BJ (cell line): ENCODE measurements at regions not wholly inside any gene's neighbourhood (a gene's known extent, or its start where the extent isn't known, plus 50 kb on each side); places are given as distances from the start of the nearest gene placed in this dataset.

Source experiments
- CTCF ChIA-PET: fragments of 350-600 bp; formaldehyde crosslinking; extraction: SDS; loops from one replicate; lab custom pipeline; 2021; ENCODE audit warnings: antibody characterized with exemption, inconsistent platforms; lab: Yijun Ruan, JAX
- POLR2A ChIA-PET: fragments of 300-600 bp; sonication (Branson Sonifier 250); formaldehyde crosslinking; extraction: SDS; loops from one replicate; lab custom pipeline; 2021; ENCODE audit warnings: antibody characterized with exemption; lab: Charles Lee
- DNase-seq: peaks from one replicate; pipeline ENCODE4 v3.0.0-alpha.2; 2011; ENCODE audit warnings: low read depth
- H3K27me3 ChIP-seq: 2 replicates; pipeline ENCODE4 v1.6.0; 2011; ENCODE audit warnings: low read length; ENCODE audit not compliant: control insufficient read depth, insufficient read depth
- H3K36me3 ChIP-seq: 2 replicates; pipeline ENCODE4 v1.5.1; 2011; ENCODE audit warnings: low read length; ENCODE audit not compliant: control insufficient read depth, insufficient read depth
- H3K4me3 ChIP-seq: 2 replicates; pipeline ENCODE4 v1.5.1; 2011; ENCODE audit warnings: low read depth, mild to moderate bottlenecking, control low read depth, low read length
- TF ChIP-seq, protein P1 (sequence below): IDR thresholded peaks from 2 replicates; pipeline ENCODE4 v1.5.1; 2011; ENCODE audit warnings: low read depth, mild to moderate bottlenecking, control low read depth, inconsistent platforms, low read length, moderate library complexity; ENCODE audit not compliant: insufficient read depth

DNA sequence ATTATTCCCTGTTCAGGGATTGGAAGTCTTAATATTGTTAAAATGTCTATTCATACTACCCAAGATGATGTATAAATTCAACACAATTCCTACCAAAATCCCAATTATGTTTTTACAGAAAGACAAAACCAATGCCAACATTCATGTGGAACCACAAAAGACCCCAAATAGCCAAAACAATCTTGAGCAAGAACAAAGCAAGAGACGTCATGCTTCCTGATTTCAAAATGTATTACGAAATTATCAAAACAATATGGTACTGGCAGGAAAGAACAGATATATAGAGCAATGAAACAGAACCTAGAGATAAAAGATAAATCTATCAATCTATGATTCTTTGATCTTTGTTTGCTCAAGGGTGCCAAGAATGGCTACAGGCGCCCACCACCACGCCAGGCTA lies 237.9 kb downstream of the TAF11L14 start:
- POLR2A ChIA-PET, result no interaction called here

DNA sequence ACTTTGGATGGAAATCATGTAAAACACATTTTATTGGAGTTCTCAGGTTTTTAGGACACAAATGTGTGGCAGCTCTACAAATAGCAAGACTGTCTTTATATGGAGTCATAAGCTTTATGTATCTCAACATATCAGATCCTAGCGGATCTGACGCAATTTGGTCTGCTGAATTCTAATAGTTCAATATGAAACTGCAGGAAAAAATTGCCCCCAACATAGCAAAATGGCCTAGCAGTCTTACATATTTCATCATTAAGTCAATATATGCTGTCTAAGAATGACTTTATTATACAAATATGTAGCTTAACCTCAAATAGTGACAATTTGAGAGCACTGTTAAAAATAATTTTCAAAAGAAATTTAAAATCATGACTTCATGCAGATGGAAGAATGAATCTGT lies 244.3 kb downstream of the TAF11L14 start:
- Histone ChIP-seq H3K36me3 (no peaks in the 10 kb centered on the region), H3K4me3 (no peak overlapping the region), H3K27me3 (no peaks in the 10 kb centered on the region)
- ChIA-PET CTCF (interaction anchor here (0.5 kb wide), 1 partner anchor 170 kb away, joined by 3 read pairs; no protein-coding TSS in a partner anchor), POLR2A (no interaction called here)
- no peak for DNase-seq
- TF ChIP-seq, protein P1, sequence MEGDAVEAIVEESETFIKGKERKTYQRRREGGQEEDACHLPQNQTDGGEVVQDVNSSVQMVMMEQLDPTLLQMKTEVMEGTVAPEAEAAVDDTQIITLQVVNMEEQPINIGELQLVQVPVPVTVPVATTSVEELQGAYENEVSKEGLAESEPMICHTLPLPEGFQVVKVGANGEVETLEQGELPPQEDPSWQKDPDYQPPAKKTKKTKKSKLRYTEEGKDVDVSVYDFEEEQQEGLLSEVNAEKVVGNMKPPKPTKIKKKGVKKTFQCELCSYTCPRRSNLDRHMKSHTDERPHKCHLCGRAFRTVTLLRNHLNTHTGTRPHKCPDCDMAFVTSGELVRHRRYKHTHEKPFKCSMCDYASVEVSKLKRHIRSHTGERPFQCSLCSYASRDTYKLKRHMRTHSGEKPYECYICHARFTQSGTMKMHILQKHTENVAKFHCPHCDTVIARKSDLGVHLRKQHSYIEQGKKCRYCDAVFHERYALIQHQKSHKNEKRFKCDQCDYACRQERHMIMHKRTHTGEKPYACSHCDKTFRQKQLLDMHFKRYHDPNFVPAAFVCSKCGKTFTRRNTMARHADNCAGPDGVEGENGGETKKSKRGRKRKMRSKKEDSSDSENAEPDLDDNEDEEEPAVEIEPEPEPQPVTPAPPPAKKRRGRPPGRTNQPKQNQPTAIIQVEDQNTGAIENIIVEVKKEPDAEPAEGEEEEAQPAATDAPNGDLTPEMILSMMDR, result no peak

More for the DNA sequence above, 237.9 kb downstream of the TAF11L14 start:
- TF ChIP-seq, protein P1, result no peak
- Histone ChIP-seq H3K27me3 (no peaks in the 10 kb centered on the region), H3K36me3 (no peaks in the 10 kb centered on the region), H3K4me3 (no peak overlapping the region)
- no peak for DNase-seq
- CTCF ChIA-PET, result no interaction called here

DNA sequence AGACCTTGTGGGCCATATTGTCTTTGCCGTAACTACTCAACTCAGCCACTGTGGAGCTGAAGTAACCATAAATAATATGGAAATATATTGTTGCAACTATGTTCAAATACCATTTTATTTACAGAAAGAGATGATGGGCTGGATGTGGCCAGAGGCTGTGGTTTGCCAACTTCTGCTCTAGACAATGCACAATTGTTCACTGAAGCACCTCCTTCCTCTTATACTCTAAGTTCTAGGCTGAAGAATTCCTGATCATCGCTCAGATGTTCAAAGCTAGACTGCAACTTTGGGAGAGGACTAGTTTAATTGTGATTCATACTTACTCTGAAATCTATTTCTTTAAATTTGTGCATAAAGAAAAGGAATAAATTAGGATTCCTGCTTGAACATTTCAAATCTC lies 245.0 kb downstream of the TAF11L14 start:
- ChIA-PET POLR2A (no interaction called here), CTCF (no interaction called here)

DNA sequence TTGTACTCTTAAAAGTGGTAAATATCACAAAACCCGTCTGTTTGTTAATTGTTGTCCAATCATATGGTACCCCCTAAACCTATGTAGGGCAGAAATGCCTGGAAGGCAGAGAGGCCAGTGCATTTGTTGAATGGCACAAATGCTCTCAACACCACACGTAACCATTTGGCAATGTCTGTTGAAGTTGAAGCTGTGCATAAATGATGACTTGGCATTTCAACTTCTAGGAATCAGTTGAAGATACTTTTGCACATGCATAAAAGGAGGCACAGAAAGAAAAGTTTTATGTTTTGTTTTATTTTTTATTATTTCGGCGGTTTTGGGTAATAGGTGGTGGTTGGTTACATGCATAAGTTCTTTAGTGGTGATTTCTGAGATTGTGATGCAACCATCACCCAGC lies 246.6 kb downstream of the TAF11L14 start:
- no peaks in the 10 kb centered on the region for H3K36me3 ChIP-seq
- CTCF ChIA-PET, result no interaction called here
- POLR2A ChIA-PET, result no interaction called here
- TF ChIP-seq, protein P1, result no peak
- H3K4me3 ChIP-seq, result no peak overlapping the region
- no peak for DNase-seq
- no peaks in the 10 kb centered on the region for H3K27me3 ChIP-seq

More for the DNA sequence above, 245.0 kb downstream of the TAF11L14 start:
- Histone ChIP-seq H3K27me3 (no peaks in the 10 kb centered on the region), H3K36me3 (no peaks in the 10 kb centered on the region), H3K4me3 (no peak overlapping the region)
- TF ChIP-seq, protein P1, result no peak
- DNase-seq, result no peak

DNA sequence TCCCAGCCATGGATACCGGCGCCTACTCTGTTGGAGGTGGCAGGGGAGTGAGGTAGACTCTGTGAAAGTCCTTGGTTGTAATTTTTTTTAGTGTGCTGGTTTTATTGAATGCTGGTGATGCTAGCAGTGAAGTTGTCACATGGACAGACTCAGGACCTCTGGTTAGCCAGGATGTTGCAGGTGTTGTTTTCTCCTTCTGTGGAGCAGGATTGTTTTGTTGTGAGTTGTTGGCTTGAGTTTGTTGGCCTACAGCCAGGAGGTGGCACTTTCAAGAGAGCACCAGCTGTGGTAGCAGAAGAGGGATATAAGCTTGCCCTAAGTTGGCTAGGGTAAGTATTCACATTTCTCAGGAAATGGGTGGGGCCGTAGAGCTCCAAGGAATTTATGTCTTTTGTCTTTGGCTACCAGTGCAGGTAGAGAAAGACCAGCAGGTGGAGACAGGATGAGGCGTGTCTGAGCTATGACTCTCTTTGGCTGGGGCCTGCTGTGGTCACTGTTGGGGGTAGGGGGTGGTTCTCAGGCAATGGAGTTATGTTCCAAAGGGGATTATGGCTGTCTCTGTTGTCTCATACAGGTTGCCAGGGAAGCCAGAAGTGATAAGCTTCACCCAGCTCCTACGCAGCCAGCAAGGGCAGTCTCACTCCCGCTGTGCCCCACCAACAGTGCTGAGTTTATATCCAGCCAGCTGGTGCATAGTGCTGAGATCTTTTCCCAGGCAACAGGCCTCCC lies 248.7 kb downstream of the TAF11L14 start:
- ChIA-PET POLR2A (no interaction called here), CTCF (no interaction called here)
- Histone ChIP-seq H3K36me3 (no peaks in the 10 kb centered on the region), H3K4me3 (no peak overlapping the region), H3K27me3 (no peaks in the 10 kb centered on the region)
- no peak for DNase-seq
- TF ChIP-seq, protein P1, result no peak
